Epithelial cell of proximal tubule (primary cell): ENCODE measurements at regions not wholly inside any gene's neighbourhood (a gene's known extent, or its start where the extent isn't known, plus 50 kb on each side); places are given as distances from the start of the nearest gene placed in this dataset.
A peak's percentile ranks its signal among the peaks of the same experiment; 100 is the strongest.

ENCODE experiments used
- DNase-seq: peaks from one replicate; pipeline ENCODE4 v3.0.0-alpha.2; 2011; ENCODE audit warnings: low read depth
- H3K4me3 ChIP-seq: 2 replicates; pipeline ENCODE4 v1.5.1; 2011; ENCODE audit warnings: low read depth, mild to moderate bottlenecking, low read length
- CTCF ChIP-seq: conservative IDR thresholded peaks from 2 replicates; pipeline ENCODE4 v1.5.1; 2012; ENCODE audit warnings: low read depth, mild to moderate bottlenecking, low read length

DNA sequence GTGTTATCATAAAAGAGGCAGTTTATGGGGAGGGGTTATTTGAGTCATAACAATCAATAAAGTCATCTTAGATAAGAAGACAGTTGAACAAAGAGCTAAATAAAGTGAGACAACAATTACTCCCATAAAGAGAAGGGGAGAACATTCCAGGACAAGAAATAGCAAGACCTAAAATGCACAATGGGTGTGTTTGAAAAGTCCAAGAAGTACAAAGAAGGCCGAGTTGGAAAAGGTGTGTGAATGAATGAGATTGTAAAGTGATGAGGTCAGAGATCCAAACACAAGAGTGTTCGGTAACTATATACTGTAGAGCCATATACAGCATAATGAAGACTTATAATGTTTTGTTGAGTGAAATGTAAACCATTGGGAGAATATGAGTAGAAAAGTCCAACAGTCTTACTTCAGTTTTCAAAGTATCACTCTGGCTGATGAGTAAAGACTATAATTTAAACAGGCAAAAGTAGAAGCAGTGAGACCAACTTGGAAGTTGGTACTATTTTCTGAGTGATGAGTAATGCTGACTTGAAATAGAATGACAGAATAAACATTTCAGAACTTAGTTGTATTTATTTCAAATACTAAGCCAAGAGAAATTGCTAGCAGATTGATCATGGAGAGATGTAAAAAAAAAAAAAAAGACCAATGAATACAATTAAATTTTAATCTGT lies 868.7 kb upstream of the CDH9 start:
- no peak for DNase-seq
- TF ChIP-seq CTCF, result no peak
- no peak overlapping the region for H3K4me3 ChIP-seq

- TF ChIP-seq CTCF, result no peak
These were observed 868.1 kb upstream of the CDH9 start for GRCh38 chr5:27906481-27906880.

GRCh38 chr5:27900761-27901160 lies 862.4 kb upstream of the CDH9 start:
- no peak overlapping the region for H3K4me3 ChIP-seq
- DNase-seq, result no peak
- no peak for TF ChIP-seq CTCF

More at GRCh38 chr5:27906481-27906880, 868.1 kb upstream of the CDH9 start:
- no peak overlapping the region for H3K4me3 ChIP-seq
- no peak for DNase-seq

DNA sequence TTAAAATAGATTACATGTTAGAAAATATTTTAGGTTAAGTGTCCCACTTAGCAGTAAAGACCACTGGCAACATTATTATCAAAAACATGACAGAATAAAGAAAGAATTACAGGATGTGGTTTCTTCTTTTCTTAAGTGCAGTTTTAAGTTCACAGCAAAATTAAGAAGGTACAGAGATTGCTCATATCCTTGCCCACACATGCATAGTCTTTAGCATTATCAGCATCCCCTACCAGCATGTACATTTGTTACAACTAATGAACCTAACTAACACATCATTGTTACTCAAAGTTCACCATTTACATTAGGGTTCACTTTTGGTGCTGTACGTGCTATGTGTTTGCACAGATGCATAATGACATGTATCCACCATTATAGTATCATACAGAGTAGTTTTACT lies 837.7 kb upstream of the CDH9 start:
- no peak for TF ChIP-seq CTCF
- no peak overlapping the region for H3K4me3 ChIP-seq
- no peak for DNase-seq

DNA sequence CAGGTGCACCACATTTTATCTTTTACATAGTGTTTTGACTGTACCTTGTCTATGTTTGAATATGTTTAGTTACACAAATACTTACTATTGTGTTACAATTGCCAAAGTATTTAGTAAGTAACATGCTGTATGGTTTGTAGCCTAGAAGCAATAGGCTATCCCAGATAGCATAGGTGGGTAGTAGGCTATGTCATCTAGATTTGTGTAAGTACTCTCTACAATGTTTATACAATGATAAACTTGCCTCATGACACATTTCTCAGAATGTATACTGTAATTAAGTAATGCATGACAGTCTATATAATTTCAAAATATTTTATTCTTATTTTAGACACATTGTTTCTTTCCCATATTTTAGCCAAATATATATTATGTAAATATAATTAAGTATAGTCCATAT lies 836.8 kb upstream of the CDH9 start:
- TF ChIP-seq CTCF, result no peak
- H3K4me3 ChIP-seq, result no peak overlapping the region
- no peak for DNase-seq

- no peak overlapping the region for H3K4me3 ChIP-seq
- no peak for TF ChIP-seq CTCF
- DNase-seq, result no peak
These were observed 829.9 kb upstream of the CDH9 start for GRCh38 chr5:27868292-27868691.

- peak; percentile 89 for DNase-seq
- H3K4me3 ChIP-seq, result no peak overlapping the region
- TF ChIP-seq CTCF, result no peak
These were observed 817.1 kb upstream of the CDH9 start for GRCh38 chr5:27855491-27855890.
